AG10803 (cell line): ENCODE measurements at regions not wholly inside any gene's neighbourhood (a gene's known extent, or its start where the extent isn't known, plus 50 kb on each side); places are given as distances from the start of the nearest gene placed in this dataset.

Source experiments
- DNase-seq: peaks from one replicate; pipeline ENCODE4 v3.0.0; 2010; ENCODE audit warnings: low read depth
- H3K4me3 ChIP-seq: 2 replicates; pipeline ENCODE4 v1.5.1; 2011; ENCODE audit warnings: mild to moderate bottlenecking, low read length, control low read depth
- CTCF ChIP-seq: conservative IDR thresholded peaks from 2 replicates; pipeline ENCODE4 v1.5.1; 2011; ENCODE audit warnings: mild to moderate bottlenecking, low read length, control low read depth, inconsistent platforms

- no peak overlapping the region for H3K4me3 ChIP-seq
- TF ChIP-seq CTCF: no peak
- peak; percentile 47 for DNase-seq
These were observed 63.5 kb upstream of the BARX1 start for GRCh38 chr9:94018628-94019027.

- peak; percentile 40 for DNase-seq
- H3K4me3 ChIP-seq: no peak overlapping the region
- no peak for TF ChIP-seq CTCF
These were observed 62.9 kb upstream of the BARX1 start for GRCh38 chr9:94017939-94018531.

GRCh38 chr9:94016744-94017143, 61.6 kb upstream of the BARX1 start:
- TF ChIP-seq CTCF: no peak
- no peak overlapping the region for H3K4me3 ChIP-seq
- DNase-seq: no peak

GRCh38 chr9:94014920-94015319, 59.8 kb upstream of the BARX1 start:
- no peak for TF ChIP-seq CTCF
- H3K4me3 ChIP-seq: no peak overlapping the region
- DNase-seq: no peak

GRCh38 chr9:94014066-94014654, 59.0 kb upstream of the BARX1 start:
- peak; percentile 32 for DNase-seq
- peak; percentile 82 for TF ChIP-seq CTCF

GRCh38 chr9:94010980-94011533, 55.9 kb upstream of the BARX1 start:
- TF ChIP-seq CTCF: no peak
- H3K4me3 ChIP-seq: no peak overlapping the region
- DNase-seq: peak; percentile 18

More at GRCh38 chr9:94014066-94014654, 59.0 kb upstream of the BARX1 start:
- H3K4me3 ChIP-seq: no peak overlapping the region
